ENCODE measurements at regions not wholly inside any gene's neighbourhood (a gene's known extent, or its start where the extent isn't known, plus 50 kb on each side); places are given as distances from the start of the nearest gene placed in this dataset.
"Not testable (repeated sequence)": the region's sequence is repeated elsewhere in the genome, so short reads cannot be mapped to it uniquely, and the experiment has no call there.

DNA sequence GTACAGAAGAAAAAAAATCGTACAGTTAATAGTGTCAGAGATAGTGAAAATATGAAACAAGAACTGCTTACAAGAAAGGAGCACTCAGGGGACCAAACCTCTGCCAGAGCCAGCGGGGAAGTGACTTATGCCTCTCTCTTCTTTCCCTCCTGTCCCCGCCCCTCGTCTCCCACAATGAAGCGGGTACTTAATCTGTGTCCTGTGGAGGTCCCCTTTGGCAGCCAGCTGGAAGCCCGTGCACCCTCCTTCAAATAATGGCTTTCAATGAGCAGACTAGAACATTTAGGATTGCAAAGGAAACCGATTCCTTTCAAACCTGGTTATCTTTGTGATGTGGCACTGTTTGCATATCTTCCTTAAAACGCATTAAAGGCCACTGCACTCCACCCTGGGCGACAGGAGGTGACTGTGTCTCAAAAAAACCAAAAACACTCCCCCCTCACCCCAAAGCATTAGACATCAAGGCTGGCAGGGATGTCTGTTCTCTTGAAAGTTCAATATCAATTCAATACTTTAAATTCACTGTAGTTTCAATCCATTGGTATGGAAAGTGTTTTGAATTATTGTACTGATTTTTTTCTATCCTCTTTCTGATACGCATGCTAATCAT is 51.7 kb downstream of the PPIAL4C start:
- peak; percentile 29 for DNase-seq (ENCODE audit: low read depth)

DNA sequence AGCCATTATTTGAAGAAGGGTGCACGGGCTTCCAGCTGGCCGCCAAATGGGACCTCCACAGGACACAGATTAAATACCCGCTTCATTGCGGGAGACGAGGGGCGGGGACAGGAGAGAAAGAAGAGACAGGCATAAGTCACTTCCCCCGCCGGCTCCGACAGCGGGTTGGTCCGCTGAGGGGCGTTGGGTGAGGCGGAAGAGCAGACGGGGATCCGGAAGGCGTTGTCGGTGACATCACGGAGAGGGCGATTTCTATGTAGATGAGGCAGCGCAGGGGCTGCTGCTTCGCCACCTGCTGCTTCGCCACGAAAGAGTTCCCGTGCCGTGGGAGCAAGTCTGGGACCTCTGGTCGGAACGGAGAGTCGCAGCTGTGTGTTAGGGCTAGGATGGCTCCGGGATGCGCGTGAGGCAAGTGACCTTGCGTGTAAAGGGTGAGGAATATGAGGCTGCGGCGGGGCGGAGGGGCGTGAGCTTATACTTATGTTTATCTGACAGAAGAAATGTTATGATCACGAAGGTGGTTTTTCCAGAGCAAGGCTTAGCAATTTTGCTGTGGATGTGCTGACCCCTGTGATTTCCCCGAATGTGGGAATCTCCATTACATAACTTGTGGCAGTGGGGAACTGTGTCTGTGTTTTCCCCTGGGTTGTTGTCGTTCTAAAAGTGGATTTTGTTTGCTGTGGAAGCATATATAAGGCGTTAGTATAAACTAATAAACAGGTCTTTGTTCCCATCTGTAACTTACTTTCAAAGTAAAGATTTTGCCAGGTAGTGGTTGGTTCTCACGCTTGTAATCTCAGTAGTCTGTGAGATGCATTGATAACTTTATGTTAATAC is 52.9 kb downstream of the PPIAL4C start:
- peak; percentile 88 for DNase-seq (ENCODE audit: low read depth)

GRCh38 chr1:149638481-149638880 is 54.8 kb downstream of the PPIAL4C start:
- DNase-seq (ENCODE audit: low read depth): not testable (repeated sequence)

DNA sequence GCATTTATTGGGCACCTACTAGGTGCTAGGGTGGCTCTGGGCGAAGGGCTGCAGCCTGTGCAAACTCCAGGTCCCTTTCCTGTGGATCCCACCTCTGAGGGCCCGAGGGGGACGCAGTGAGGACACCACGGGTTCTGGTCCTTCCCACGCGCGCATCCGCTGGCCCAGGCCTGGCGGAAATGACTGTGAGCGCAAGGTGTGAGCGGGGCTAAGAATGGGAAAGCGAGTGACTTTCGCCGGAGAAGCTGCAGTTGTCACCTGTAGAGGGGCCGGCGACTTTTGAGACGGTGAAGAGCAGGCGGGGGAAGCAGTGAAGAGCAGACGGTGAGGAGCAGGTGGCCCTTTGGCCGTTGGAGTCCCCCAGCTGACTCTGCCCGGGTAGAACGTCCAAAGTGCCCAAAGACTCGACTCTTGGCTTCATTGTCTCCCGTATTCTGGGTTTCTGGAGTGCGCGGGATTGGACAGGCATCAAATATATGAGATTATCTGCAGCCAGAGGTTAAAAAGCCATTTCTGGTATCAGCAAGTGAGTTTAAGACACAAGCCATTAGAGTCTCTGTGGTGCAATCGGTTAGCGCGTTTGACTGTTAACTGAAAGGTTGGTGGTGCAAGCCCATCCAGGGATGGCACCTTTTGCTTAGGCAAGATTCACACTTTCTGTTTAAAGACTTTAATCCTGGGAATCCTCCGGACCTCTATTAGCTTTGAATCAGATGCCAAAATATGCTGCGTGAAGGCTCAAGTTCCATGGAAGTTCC is 55.4 kb downstream of the PPIAL4C start:
- DNase-seq (ENCODE audit: low read depth): not testable (repeated sequence)

GRCh38 chr1:149641179-149641578 is 57.5 kb downstream of the PPIAL4C start:
- not testable (repeated sequence) for DNase-seq (ENCODE audit: low read depth)

DNA sequence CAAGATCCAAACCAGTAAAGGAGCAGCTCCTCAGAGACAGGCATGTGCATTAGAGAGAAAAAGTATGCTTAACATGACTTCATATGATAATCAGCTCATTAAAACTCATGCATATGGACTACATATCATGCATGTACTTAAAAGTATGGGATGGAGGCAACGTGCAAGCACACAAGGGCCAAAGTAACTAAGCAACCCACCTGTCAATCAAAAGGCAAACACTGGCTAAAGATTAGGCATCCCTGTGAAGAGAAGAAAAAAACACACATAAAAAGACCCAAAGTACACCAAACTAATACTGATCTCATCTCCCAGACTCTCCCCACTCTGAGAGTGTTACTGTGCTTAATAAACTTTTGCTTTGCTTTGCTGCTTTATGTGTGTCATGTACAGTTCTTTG is 61.2 kb downstream of the PPIAL4C start:
- DNase-seq (ENCODE audit: low read depth): not testable (repeated sequence)

DNA sequence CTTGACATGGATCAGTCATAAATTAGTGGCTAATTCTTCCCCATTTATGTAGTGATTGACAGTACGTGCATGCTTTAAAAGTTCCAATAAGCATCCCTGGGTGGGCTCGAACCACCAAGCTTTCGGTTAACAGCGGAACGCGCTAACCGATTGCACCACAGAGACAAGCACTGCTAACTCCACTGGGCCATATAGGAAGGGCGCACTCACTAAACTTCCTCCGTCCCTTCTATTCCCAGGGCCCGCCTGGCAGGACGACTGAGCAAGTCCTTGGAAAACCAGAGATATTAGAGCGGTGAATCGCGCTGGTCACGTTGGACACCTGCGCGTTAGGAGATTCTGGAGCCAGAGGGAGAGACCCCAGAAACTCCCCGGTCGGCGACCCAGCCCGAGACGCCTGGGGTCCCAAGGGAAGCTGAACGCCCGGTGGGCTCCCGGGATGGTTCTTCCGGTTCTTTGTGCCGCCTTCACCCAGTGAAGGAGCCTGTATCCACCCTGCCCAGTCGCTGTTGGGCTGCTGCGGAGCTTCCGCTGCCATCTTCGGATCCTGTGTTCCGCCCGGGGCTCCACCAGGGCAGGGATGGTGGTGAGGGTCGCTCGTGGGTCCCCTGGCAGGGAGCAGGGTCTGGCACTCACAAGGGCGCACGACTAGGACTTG is 62.8 kb downstream of the PPIAL4C start:
- DNase-seq (ENCODE audit: low read depth): not testable (repeated sequence)

DNA sequence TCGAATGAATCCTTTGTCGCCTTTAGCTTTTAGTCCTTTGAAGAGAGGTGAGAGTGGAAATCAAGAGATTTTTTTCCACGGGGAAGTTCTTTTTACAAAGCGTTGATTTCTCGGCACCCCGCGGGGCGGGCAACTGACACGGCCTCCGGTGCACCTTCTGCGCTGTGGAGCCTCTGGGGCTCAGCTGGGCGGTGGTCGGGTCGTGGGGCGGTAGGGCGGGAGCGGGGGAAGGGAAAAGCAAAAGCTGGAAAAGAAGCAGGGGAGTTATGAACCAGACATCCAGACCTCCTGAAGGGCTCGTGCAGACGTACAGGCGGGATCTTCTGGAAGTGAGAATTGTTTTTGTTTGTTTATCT is 63.3 kb downstream of the PPIAL4C start:
- DNase-seq (ENCODE audit: low read depth): not testable (repeated sequence)

- not testable (repeated sequence) for DNase-seq (ENCODE audit: low read depth)
Measured at GRCh38 chr1:149657750-149658149, 74.1 kb downstream of the PPIAL4C start.

DNA sequence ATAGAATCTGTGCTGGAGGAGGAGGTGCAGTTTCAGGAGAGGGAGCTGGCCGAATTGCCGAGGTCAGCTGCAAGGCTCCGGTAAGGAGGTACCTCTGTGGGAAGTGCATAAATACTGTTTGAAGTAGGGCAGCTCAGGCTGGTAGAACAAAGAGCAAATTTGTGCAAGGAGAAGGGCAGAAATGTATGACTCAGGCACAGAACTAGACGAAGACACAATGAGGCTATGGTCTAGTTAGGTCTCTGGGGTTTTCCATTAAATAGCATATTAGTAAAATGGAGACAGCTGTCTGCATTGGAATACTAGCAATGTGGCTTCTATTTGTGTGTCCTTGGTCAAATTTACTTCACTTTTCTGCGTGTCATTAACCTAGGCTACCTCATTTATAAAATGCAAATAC is 74.5 kb downstream of the PPIAL4C start:
- DNase-seq (ENCODE audit: low read depth): not testable (repeated sequence)

- not testable (repeated sequence) for DNase-seq (ENCODE audit: low read depth)
Measured at GRCh38 chr1:149664624-149665023, 81.0 kb downstream of the PPIAL4C start.

- not testable (repeated sequence) for DNase-seq (ENCODE audit: low read depth)
Measured at GRCh38 chr1:149665033-149665432, 81.4 kb downstream of the PPIAL4C start.

- not testable (repeated sequence) for DNase-seq (ENCODE audit: low read depth)
Measured at GRCh38 chr1:149665528-149665927, 81.9 kb downstream of the PPIAL4C start.

DNA sequence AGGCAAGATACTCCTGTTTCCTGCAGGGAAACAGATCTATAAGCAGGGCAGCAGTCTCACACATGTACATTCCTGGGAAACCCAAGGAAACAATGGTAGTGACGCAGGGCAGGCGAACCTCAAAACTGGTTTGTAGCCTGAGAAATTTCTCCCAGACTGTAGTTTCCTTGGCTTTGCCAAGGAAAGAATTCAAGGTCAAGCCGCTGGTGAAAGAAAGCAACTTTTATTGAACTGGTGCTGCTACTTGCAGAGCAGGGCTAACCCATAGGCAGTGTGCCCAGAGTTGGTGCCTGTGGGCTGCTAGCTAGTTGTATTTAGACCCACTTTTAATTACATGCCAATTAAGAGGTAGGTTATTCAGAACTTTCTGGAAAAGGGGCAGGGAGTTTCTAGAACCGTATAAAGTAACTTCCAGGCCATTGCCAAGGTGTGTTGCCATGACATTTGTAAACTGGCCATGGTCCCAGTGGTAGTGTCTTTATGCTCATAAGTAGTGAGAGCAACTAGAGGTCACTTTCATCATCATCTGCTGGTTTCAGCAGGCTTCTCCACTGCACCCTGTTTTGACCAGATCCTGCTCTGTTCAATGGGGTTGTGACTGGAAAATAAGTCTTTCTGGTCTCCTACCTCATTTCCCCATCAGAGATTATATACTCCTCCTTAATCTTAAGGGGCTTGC is 89.7 kb downstream of the PPIAL4C start:
- DNase-seq (ENCODE audit: low read depth): not testable (repeated sequence)

DNA sequence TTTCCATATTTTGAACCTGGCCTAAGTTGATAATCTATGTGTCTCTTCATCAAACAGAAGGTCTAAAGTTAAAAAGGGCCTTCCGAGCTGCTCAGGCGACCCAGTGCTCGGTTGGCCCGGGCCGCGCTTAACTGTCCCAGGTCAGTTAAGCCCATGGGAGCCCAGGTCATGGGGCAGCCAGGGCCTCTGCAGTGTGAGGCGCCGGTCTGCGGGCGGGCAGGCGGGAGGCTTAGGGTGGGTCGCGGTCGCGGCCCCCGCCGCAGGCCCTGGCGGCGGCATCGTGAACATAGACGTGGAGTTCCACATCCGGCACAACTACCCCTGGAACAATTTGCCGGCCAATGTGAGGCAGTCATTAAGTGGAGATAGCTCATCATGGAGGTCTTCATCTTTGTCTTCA is 91.3 kb downstream of the PPIAL4C start:
- DNase-seq (ENCODE audit: low read depth): not testable (repeated sequence)

DNA sequence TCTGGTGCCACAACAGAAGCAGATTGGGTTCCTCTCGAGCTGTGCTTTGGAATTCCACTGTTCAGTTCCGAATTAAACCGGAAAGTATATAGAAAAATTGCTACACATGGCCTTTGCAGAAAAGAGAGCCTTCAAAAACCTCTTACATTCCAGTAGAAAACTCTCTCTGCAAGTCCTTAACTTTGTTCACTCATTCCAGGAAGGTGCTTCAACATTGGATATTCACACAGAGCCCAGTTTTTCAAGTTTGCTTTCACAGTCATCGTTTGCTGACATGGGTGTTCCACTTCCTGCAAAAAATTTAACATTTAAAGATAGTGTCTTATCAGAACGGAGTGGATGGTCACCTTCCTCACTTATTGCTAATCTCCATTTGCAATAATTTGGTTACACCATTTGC is 93.7 kb downstream of the PPIAL4C start:
- not testable (repeated sequence) for DNase-seq (ENCODE audit: low read depth)

GRCh38 chr1:149686593-149687238 is 95.8 kb upstream of the FCGR1A start:
- DNase-seq (ENCODE audit: low read depth): not testable (repeated sequence)

GRCh38 chr1:149691399-149691798 is 91.1 kb upstream of the FCGR1A start:
- not testable (repeated sequence) for DNase-seq (ENCODE audit: low read depth)

DNA sequence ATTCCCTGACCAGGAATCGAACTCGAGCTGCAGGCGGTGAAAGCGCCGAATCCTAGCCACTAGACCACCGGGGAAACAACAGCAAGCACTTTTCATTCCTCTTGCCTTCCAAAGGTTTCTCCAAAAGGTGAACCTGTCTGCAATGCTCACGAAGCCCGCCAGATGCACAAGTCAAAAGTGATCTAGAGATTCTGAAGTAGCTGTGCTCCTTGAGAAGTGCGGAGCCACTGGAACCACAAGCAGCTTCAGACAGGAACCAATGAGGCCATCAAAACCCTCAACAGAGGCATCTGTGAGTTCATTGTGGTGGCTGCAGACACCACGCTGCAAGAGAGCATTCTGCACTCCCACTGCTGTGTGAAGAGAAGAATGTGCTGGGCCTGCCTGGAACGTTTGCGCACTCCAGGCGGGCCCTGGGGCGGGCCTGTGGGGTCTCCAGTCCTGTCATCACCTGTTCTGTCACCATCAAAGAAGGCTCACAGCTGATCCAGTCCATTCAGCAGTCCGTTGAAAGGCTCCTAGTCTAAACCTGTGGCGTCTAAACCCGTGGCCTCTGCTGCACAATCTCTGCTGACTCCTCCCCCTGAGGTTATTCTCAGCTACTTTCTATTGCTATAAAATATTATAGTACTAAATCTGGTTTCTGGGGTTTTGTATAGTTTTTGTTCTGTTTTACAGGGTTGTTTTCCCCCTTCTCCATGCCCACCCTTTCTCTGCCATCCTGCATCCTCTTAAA is 89.5 kb upstream of the FCGR1A start:
- DNase-seq (ENCODE audit: low read depth): not testable (repeated sequence)

- not testable (repeated sequence) for DNase-seq (ENCODE audit: low read depth)
Measured at GRCh38 chr1:149695066-149695465, 87.4 kb upstream of the FCGR1A start.

All from T follicular helper cell (primary cell).